Myocyte (in vitro differentiated cells): ENCODE measurements at regions not wholly inside any gene's neighbourhood (a gene's known extent, or its start where the extent isn't known, plus 50 kb on each side); places are given as distances from the start of the nearest gene placed in this dataset.

Experiments used
- DNase-seq: peaks from one replicate; pipeline ENCODE4 v3.0.0-alpha.2; 2012; ENCODE audit warnings: low read depth

DNA sequence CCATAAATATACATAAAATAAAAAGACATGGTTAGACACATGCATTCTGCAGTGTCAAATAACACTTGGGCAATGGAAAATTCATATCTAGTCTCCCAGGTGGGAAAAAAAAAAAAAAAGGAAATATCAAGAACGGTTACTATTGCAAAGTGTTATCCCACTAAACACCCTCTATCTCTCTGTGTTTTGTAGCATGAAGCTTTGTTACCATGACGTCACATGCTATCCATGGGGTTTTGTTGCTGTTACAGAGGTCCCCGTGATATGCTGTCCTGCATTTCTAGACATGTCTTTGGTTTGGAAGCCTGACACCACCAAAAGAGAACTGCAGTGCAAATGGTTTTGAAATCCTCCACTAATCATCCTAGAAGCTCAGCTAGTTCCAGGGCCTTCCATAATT, 50.7 kb upstream of the TLR3 start:
- DNase-seq, result no peak

DNA sequence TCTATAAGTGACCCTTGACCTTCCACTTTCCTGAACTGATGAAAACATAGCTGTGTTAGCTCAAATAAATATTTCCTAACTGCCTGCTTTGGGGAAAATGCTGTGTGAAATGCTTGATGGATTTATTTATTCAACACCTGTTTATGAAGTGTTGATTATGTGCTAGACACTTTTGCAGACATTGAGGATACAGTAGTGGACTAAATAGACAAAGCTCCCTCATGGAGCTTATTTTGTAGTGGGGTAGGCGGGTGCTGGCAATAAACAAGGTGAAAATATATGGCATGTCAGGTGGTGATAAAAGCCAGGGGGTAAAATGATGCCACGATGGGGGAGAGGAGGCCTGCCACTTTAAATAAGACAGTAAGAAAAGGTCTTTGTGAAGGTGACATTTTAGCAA, 50.2 kb upstream of the TLR3 start:
- no peak for DNase-seq
